ENCODE measurements at regions not wholly inside any gene's neighbourhood (a gene's known extent, or its start where the extent isn't known, plus 50 kb on each side); places are given as distances from the start of the nearest gene placed in this dataset.

DNA sequence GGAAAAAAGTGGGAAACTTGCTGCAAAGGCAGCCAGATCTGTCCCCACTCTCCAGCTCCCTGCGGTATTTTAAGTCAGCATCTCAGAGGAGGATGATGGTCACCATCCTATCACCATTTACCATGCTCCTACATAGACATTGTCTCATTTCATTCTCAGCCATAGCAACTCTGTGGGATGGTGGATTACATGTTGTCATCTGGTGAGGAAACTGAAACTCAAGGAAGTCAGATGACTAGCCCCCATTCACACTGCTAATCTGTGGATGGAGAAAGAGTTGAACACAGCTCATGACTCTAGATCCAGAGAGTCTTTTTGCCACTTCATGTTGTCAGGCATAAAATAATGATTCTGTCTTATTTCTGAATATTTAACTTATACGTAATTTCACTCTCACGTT, 323.5 kb downstream of the PTTG2 start:
- DNase-seq (ENCODE audit: low read depth in 1 of 2, low spot score in 1 of 2): no peak
- Histone ChIP-seq H3K4me3 (replicated peaks; ENCODE audit: insufficient read depth, low read length) (no peak overlapping the region), H3K27ac (replicated peaks) (no peak overlapping the region)

DNA sequence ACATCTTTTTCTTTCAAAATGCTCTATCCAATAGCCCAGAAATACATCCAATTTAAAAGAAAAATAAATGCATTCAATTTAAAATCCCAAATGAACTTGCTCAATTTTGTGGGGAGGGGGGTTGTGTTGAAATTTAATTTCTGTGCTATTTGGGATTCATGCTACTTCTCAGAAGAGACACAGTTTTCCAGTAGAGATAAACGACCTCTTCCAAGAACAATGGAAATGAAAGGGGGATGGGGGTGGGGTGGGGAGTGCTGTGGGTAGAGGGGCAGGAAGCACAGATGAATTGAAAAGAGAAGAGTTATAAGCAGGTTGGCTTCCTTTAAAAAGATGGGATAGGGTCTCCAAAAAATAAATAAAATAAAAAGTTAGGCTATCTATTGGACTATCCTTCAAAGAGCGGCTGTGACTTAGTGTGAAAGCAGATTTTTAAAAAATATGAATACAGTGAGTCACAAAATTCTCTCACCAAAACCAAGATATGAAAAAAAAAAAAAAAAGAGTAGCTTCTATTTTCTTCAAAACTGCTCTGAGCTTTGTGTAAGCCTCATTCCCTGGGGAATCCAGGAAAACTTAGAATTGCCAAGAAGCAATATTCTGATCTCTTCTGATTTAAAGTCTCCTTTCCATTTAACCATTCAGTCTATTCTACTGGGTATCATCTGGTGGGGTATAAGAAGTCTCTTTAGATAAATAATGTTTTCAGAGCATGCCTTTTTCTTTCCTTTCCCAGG, 324.3 kb downstream of the PTTG2 start:
- Histone ChIP-seq H3K4me3 (replicated peaks; ENCODE audit: insufficient read depth, low read length) (no peak overlapping the region), H3K27ac (replicated peaks) (no peak overlapping the region), H3K27me3 (ENCODE audit: insufficient read depth, poor library complexity, severe bottlenecking) (no peaks in the 10 kb centered on the region)
- no peak for DNase-seq (ENCODE audit: low read depth in 1 of 2, low spot score in 1 of 2)
- TF ChIP-seq POLR2AphosphoS5 (IDR thresholded peaks at IDR 0.05; ENCODE audit: low read depth) (no peak), SPI1 (IDR thresholded peaks at IDR 0.05; ENCODE audit: borderline replicate concordance, low read depth) (no peak), GABPA (IDR thresholded peaks at IDR 0.05; ENCODE audit: low read depth) (no peak)
- TF ChIP-seq, protein P1, sequence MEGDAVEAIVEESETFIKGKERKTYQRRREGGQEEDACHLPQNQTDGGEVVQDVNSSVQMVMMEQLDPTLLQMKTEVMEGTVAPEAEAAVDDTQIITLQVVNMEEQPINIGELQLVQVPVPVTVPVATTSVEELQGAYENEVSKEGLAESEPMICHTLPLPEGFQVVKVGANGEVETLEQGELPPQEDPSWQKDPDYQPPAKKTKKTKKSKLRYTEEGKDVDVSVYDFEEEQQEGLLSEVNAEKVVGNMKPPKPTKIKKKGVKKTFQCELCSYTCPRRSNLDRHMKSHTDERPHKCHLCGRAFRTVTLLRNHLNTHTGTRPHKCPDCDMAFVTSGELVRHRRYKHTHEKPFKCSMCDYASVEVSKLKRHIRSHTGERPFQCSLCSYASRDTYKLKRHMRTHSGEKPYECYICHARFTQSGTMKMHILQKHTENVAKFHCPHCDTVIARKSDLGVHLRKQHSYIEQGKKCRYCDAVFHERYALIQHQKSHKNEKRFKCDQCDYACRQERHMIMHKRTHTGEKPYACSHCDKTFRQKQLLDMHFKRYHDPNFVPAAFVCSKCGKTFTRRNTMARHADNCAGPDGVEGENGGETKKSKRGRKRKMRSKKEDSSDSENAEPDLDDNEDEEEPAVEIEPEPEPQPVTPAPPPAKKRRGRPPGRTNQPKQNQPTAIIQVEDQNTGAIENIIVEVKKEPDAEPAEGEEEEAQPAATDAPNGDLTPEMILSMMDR (IDR thresholded peaks at IDR 0.05; ENCODE audit: insufficient read depth, low read length): no peak
- TF ChIP-seq, protein P2, sequence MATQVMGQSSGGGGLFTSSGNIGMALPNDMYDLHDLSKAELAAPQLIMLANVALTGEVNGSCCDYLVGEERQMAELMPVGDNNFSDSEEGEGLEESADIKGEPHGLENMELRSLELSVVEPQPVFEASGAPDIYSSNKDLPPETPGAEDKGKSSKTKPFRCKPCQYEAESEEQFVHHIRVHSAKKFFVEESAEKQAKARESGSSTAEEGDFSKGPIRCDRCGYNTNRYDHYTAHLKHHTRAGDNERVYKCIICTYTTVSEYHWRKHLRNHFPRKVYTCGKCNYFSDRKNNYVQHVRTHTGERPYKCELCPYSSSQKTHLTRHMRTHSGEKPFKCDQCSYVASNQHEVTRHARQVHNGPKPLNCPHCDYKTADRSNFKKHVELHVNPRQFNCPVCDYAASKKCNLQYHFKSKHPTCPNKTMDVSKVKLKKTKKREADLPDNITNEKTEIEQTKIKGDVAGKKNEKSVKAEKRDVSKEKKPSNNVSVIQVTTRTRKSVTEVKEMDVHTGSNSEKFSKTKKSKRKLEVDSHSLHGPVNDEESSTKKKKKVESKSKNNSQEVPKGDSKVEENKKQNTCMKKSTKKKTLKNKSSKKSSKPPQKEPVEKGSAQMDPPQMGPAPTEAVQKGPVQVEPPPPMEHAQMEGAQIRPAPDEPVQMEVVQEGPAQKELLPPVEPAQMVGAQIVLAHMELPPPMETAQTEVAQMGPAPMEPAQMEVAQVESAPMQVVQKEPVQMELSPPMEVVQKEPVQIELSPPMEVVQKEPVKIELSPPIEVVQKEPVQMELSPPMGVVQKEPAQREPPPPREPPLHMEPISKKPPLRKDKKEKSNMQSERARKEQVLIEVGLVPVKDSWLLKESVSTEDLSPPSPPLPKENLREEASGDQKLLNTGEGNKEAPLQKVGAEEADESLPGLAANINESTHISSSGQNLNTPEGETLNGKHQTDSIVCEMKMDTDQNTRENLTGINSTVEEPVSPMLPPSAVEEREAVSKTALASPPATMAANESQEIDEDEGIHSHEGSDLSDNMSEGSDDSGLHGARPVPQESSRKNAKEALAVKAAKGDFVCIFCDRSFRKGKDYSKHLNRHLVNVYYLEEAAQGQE (IDR thresholded peaks at IDR 0.05; ENCODE audit: insufficient replicate concordance, low read depth): no peak

More for the DNA sequence above, 323.5 kb downstream of the PTTG2 start:
- TF ChIP-seq, protein P2 (IDR thresholded peaks at IDR 0.05; ENCODE audit: insufficient replicate concordance, low read depth): no peak
- no peak for TF ChIP-seq SPI1 (IDR thresholded peaks at IDR 0.05; ENCODE audit: borderline replicate concordance, low read depth)
- no peak for TF ChIP-seq POLR2AphosphoS5 (IDR thresholded peaks at IDR 0.05; ENCODE audit: low read depth)
- TF ChIP-seq GABPA (IDR thresholded peaks at IDR 0.05; ENCODE audit: low read depth): no peak
- TF ChIP-seq, protein P1 (IDR thresholded peaks at IDR 0.05; ENCODE audit: insufficient read depth, low read length): no peak
- no peaks in the 10 kb centered on the region for H3K27me3 ChIP-seq (ENCODE audit: insufficient read depth, poor library complexity, severe bottlenecking)

DNA sequence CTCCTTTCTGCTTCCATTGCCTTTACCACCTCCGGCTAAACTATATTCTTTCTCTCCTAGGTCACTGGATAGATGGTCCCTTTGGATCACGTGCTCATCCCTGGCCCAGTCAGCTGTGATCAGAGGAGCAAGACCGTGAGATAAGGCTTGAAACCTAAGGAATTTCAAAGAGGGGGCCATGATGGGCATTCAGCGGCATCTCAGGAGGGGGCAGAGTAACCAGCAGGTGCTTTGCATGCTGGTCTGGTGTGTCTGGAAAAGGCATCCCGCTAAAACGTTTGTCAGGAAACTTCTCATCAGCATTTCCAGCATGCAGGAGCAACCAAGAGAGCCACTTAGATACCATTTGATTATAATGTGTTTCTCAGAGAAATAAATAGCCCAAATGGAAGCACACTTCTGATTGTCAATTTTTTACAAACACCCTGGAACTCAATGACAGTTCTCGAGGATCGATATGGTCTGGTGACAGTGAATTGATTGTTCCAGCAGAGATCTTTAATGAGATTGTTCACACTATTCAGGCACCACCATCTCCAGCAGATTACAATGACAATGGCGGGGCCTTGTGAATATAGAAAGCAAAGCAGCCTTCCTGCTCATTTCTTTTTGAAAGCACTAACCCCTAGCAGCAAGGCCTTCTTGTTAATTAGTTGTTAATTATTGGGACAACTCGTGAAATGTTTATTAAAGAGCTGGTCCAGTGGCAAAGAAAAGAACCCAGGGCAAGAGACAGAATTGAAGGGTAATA, 327.1 kb downstream of the PTTG2 start:
- Histone ChIP-seq H3K4me3 (replicated peaks; ENCODE audit: insufficient read depth, low read length) (no peak overlapping the region), H3K27ac (replicated peaks) (no peak overlapping the region), H3K27me3 (ENCODE audit: insufficient read depth, poor library complexity, severe bottlenecking) (no peaks in the 10 kb centered on the region)
- DNase-seq (ENCODE audit: low read depth in 1 of 2, low spot score in 1 of 2): no peak
- TF ChIP-seq GABPA (IDR thresholded peaks at IDR 0.05; ENCODE audit: low read depth): no peak
- TF ChIP-seq, protein P1 (IDR thresholded peaks at IDR 0.05; ENCODE audit: insufficient read depth, low read length): no peak
- TF ChIP-seq SPI1 (IDR thresholded peaks at IDR 0.05; ENCODE audit: borderline replicate concordance, low read depth): no peak
- TF ChIP-seq, protein P2 (IDR thresholded peaks at IDR 0.05; ENCODE audit: insufficient replicate concordance, low read depth): no peak
- no peak for TF ChIP-seq POLR2AphosphoS5 (IDR thresholded peaks at IDR 0.05; ENCODE audit: low read depth)

Data from HL-60 (cell line).